ENCODE measurements at regions not wholly inside any gene's neighbourhood (a gene's known extent, or its start where the extent isn't known, plus 50 kb on each side); places are given as distances from the start of the nearest gene placed in this dataset.
"Not testable (repeated sequence)": the region's sequence is repeated elsewhere in the genome, so short reads cannot be mapped to it uniquely, and the experiment has no call there.

DNA sequence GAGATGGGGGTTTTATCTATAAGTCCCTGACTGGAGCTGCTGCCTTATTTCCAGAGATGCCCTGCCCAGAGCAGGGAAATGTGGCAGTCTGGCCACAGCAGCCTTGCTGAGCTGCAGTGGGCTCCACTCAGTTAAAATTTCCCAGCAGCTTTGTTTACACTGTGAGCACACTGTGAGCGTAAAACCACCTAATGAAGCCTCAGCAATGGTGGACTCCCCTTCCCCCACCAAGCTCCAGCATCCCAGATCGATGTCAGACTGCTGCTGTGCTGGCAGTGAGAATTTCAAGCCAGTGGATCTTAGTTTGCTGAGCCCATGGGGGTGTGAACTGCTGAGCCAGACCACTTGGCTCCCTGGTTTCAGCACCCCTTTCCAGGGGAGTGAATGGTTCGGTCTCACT, 208.7 kb upstream of the RAI14 start:
- no peak for DNase-seq

- no peak for DNase-seq
Measured at GRCh38 chr5:34449639-34450038, 206.5 kb upstream of the RAI14 start.

GRCh38 chr5:34450338-34450737, 205.8 kb upstream of the RAI14 start:
- DNase-seq, result no peak

GRCh38 chr5:34452170-34452828, 203.8 kb upstream of the RAI14 start:
- no peak for DNase-seq

GRCh38 chr5:34455098-34455497, 201.0 kb upstream of the RAI14 start:
- no peak for DNase-seq

DNA sequence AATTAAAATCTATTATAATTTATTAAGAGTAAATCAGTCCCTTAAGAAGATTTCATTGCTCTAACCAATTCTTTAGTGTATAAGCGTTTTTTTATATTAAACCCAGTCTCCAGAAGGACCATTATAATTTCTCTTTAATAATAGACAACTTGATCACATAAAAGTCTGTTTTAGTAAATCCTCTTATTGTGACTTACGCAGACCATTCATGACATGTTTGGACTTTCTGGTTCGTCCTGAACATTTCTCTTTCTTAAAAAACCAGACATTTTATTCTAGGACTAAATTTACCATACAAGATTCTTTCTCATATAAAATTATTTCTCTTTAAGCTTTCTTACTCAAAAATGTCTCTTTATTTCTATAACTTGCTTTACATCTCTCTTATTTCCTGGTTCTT, 196.2 kb upstream of the RAI14 start:
- DNase-seq, result no peak

DNA sequence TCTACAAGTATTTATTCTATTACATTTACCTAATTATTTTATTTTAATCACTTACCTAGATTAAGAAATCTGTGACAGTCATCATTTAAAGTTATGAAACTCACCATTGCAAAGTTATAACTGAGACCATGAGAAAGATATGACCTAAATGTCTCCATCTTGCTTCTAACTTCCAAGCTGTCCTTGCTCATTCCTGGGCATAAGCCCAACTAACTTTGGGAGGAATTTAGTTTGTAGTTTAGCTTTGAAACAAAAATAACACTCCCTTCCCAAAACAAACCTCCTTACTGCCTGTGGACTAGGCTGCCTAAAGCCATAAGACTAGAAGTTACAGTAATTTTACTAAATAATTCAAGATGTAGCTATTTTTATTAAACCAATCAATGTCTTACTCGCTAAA, 195.6 kb upstream of the RAI14 start:
- no peak for DNase-seq

- DNase-seq, result no peak
Measured at GRCh38 chr5:34464829-34465228, 191.3 kb upstream of the RAI14 start.

DNA sequence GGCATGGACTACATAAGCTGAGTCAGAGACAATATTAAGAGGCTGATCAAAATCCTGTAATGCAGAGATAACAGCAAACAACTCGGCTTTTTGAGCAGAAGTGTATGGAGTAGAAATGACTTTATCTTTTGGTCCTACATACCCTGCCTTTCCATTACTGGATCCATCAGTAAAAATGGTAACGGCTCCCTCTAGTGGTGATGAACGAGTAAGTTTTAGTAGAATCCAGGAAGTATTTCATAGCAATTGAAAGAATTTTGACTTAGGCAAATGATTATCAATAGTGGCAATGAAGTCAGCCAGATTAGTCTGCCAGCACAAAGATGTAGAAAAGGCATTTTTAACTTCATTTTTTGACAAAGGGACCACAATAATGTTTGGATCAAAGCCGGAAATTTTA, 190.8 kb upstream of the RAI14 start:
- peak; percentile 20 for DNase-seq

- DNase-seq, result not testable (repeated sequence)
Measured at GRCh38 chr5:34466519-34467388, 189.4 kb upstream of the RAI14 start.

GRCh38 chr5:34467436-34467835, 188.7 kb upstream of the RAI14 start:
- no peak for DNase-seq

DNA sequence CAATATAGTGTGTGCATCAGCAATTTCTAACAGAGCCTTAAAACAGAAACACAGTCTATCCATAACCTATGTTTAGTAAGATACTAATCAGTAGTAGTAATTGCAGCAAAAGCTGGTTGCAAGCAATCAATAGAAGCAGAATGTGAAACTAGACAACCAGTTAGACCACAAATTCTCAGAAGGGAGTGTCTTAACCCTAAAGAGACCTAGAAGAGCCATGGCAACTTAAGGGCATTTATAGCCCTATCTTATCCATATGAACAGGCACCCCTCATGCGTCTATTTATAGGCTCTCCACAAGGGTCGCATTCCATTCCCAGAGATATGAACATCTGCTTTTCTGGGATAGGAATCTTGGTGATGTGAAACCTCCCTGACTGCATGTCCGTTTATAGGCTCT, 188.1 kb upstream of the RAI14 start:
- DNase-seq, result not testable (repeated sequence)

GRCh38 chr5:34469971-34470370, 186.2 kb upstream of the RAI14 start:
- no peak for DNase-seq

DNA sequence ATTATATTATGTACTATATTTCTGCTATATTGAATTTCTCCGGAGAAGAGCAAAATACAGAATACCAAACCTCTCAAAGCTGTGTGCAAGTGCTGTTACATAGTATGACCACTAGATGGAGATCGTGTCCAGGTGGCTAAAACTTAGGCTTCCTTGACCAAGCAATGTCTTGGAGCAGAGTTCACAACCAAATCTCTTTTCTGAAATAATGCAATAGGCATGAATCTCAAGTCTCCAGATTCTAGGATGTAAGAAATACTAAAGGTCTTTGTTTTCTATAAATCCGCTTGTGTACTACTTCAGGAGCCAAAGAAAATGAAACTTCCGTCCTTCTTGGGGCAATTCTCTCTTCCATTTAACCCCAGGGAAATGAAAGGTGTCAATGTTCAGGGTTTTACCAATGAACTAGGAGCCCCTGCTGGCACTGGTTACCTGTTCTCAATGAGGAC, 181.5 kb upstream of the RAI14 start:
- DNase-seq, result peak; percentile 70

DNA sequence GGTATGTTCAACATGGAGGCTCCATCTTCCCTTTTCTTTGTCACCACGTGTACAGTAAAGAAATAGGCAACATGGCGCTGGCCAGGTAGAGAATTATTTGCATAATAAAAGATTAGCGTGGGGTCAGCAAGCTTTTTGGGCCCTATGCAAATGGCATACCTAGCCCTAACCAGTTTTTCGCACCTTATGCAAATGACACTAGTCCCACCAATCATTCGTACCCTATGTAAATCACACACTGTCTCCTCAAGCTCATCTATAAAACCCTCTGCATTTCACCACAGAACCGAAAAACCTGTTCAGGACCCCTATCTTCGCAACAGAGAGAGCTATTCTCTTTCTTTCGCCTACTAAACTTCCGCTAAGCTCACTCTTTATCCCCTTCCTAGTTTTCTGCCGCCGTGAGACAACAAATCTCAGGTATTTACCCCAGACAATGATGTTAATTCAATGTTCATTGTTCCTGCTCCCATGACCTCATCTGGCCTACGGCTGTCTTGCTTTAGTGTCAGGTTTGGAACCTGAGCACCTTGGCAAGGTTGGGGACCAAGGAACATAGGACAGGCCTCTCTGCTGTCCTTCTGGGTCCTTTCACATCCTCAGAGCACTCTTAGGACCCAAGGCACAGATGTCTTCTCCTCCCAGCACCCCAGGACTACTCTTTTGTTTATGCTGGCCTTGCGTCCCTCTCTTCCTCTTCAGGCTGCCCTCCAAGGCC, 180.7 kb upstream of the RAI14 start:
- DNase-seq, result no peak

DNA sequence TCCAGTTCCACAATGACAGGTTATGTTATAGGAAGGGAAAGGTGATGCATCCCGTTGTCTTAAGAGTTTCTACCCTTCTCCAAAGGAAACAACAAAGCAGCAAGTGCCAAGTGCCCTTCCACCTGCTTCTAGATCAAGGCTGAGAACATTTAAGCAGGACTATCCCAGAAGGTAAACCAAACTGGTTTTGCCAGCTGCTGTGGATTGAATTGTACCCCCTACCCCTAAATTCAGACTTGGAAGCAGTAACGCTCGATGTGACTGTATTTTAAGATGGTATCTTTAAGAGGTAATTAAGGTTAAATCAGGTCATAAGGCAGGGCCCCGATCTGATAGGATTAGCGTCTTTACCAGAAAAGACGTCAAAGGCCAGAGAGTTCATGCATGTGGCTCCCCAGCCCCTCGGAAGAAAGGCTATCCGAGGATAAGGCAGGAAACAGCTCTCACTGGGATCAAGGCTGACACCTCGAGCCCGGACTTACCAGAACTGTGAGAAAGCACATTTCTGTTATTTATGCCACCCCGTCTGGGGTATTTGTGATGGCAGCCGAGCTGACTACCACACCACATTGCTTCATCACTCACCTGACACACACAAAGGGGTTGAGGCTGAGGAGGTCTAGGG, 179.1 kb upstream of the RAI14 start:
- DNase-seq, result no peak

DNA sequence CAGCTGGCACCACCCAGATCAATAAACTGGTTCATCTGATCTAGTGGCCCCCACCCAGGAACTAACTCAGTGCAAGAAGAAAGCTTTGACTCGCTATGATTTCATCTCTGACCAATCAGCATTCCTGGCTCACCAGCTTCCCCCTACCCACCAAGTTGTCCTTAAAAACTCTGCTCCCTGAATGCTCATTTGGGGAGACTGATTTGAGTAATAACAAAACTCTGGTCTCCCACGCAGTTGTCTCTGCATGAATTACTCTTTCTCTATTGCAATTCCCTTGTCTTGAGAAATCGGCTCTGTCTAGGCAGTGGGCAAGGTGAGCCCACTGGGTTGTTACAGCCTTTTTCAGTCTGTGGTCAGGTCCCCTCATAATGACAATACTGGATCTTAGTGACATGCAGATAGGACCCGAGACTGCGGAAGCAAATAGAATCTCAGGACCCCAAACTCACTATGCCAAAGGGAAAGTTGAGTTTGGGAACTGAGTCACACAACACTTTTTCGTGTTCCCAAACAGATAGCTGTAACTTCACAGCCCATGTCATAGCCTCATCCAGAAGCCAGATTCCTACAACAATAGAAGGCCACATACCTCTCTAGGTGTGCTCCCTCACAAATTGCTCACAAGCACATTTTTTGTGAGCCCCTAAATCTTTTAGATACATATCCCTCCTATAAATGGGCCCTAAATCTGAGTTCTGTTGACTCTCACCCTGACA, 175.2 kb upstream of the RAI14 start:
- no peak for DNase-seq

DNA sequence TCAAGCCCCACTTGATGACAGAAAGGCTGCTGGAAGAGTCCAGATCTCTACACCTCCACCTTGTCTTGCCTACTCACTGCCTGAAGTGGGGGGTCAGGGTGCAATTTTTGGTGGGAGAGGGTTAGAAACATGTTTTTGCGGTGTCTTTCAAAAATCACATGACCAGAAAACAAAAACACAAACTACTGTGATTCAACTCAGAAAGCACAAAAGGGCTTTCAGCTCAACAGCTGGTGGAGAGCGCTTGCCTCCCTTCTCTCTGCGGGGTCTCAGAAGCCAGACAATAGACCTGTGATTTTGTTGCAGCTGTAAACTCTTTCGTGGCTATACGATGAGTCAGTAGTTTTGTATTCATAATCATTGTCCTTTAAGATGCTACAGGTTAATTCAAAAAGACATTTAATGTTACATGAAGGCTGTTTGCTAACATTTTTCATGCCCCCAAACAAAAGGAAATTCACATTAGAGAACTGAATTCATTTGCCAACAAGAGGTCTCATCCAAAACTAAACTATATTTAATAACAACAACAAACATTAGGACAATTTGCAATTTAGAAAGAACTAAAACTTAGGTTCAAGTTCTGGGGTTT, 172.6 kb upstream of the RAI14 start:
- no peak for DNase-seq

DNA sequence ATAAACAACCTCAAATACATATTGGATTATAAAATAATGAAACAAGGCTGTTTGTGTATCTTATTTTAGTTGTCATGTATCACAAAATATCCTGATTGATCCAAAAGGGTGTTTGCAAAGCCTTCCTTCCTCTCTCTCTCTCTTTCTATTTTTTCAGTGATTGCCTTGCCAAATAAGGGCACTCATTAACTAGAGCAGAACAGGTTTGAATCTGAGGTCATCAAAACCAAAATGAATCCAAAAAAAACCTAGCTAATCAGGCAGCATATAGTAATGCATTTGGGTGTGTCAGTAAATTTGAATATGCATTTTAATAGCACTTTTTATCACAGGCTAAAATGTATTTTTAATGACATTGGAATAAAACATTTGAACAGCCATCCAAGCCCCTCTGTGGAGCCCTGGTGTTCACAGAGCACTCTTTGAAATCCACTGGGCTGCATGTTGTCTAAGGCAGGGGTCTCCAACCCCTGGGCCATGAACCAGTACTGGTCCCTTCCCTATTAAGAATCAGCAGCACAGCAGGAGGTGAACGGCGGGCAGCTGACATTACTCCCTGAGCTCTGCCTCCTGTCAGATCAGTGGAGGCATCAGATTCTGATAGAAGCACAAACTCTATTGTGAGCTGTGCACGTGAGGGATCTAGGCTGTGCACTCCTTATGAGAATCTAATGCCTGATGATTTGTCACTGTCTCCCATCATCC, 171.8 kb upstream of the RAI14 start:
- no peak for DNase-seq

DNA sequence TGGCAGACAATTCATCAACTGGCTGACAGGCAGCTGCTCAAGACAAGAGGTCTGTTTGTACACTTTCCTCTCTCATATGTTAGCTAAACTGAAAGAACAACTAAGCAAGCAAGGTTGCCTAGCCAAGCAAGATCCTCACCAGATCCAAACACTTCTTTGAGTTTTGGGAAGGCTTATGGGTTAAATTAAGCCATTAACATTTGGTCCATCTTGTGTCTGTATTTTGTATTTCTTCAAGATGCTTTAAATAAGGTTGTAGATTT, 170.4 kb upstream of the RAI14 start:
- DNase-seq, result no peak

GRCh38 chr5:34486160-34486848, 169.8 kb upstream of the RAI14 start:
- DNase-seq, result peak; percentile 83

Measured in skin of body (tissue), 1 donor.